H9 (cell line): ENCODE measurements at regions not wholly inside any gene's neighbourhood (a gene's known extent, or its start where the extent isn't known, plus 50 kb on each side); places are given as distances from the start of the nearest gene placed in this dataset.

Experiments used
- DNase-seq: peaks from one replicate; pipeline ENCODE4 v3.0.0-alpha.2; 2017
- H2AFZ ChIP-seq: one replicate; pipeline ENCODE4 v1.6.1; 2013; ENCODE audit warnings: mild to moderate bottlenecking, low read length, control low read depth, moderate library complexity
- H2AK5ac ChIP-seq: 2 replicates; pipeline ENCODE4 v1.6.1; 2013; ENCODE audit warnings: low read length, control low read depth, mixed read lengths; ENCODE audit not compliant: insufficient read length
- H2BK120ac ChIP-seq: one replicate; pipeline ENCODE4 v1.6.1; 2013; ENCODE audit warnings: low read depth, mild to moderate bottlenecking, low read length, control low read depth, inconsistent platforms; ENCODE audit not compliant: poor library complexity, severe bottlenecking
- H2BK12ac ChIP-seq: 2 replicates; pipeline ENCODE4 v1.6.1; 2013; ENCODE audit warnings: low read length, control low read depth, mixed read lengths, low read depth; ENCODE audit not compliant: insufficient read length
- H2BK15ac ChIP-seq: 2 replicates; pipeline ENCODE4 v1.6.1; 2013; ENCODE audit warnings: low read depth, low read length, control low read depth
- H2BK20ac ChIP-seq: one replicate; pipeline ENCODE4 v1.6.1; 2013; ENCODE audit warnings: low read depth, mild to moderate bottlenecking, low read length, control low read depth, inconsistent platforms; ENCODE audit not compliant: poor library complexity, severe bottlenecking
- H2BK5ac ChIP-seq: 2 replicates; pipeline ENCODE4 v1.6.1; 2013; ENCODE audit warnings: low read length, control low read depth, mixed read lengths; ENCODE audit not compliant: insufficient read length
- H3K14ac ChIP-seq: 2 replicates; pipeline ENCODE4 v1.6.1; 2013; ENCODE audit warnings: low read length, control low read depth; ENCODE audit not compliant: insufficient read depth
- H3K18ac ChIP-seq: 2 replicates; pipeline ENCODE4 v1.6.1; 2013; ENCODE audit warnings: low read depth, mild to moderate bottlenecking, mixed read lengths, low read length, control low read depth; ENCODE audit not compliant: insufficient read length
- H3K23ac ChIP-seq: 2 replicates; pipeline ENCODE4 v1.6.1; 2013; ENCODE audit warnings: low read length, control low read depth, mixed read lengths, low read depth; ENCODE audit not compliant: insufficient read length
- H3K23me2 ChIP-seq: 2 replicates; pipeline ENCODE4 v1.6.1; 2013; ENCODE audit warnings: low read depth, mild to moderate bottlenecking, mixed read lengths, low read length, control low read depth; ENCODE audit not compliant: insufficient read length, poor library complexity, severe bottlenecking
- H3K27ac ChIP-seq: 2 replicates; pipeline ENCODE4 v1.5.1; 2013; ENCODE audit warnings: low read length, control low read depth, mixed read lengths, low read depth; ENCODE audit not compliant: insufficient read length
- H3K27me3 ChIP-seq: 2 replicates; pipeline ENCODE4 v1.6.1; 2013; ENCODE audit warnings: low read length, control low read depth, inconsistent platforms; ENCODE audit not compliant: insufficient read depth
- H3K4ac ChIP-seq: 2 replicates; pipeline ENCODE4 v1.6.1; 2013; ENCODE audit warnings: low read depth, mild to moderate bottlenecking, control low read depth, inconsistent platforms, low read length, moderate library complexity
- H3K4me1 ChIP-seq: 2 replicates; pipeline ENCODE4 v1.6.1; 2013; ENCODE audit warnings: low read length, control low read depth, inconsistent platforms; ENCODE audit not compliant: insufficient read depth
- H3K4me2 ChIP-seq: 2 replicates; pipeline ENCODE4 v1.6.1; 2013; ENCODE audit warnings: low read length, control low read depth, mixed read lengths; ENCODE audit not compliant: insufficient read length, insufficient read depth
- H3K56ac ChIP-seq: 2 replicates; pipeline ENCODE4 v1.6.1; 2013; ENCODE audit warnings: low read depth, mild to moderate bottlenecking, mixed read lengths, low read length, control low read depth; ENCODE audit not compliant: insufficient read length
- H3K79me1 ChIP-seq: 2 replicates; pipeline ENCODE4 v1.6.1; 2013; ENCODE audit warnings: low read depth, mild to moderate bottlenecking, moderate library complexity, low read length, control low read depth, inconsistent platforms; ENCODE audit not compliant: insufficient read depth, poor library complexity, severe bottlenecking
- H3K79me2 ChIP-seq: 2 replicates; pipeline ENCODE4 v1.6.1; 2013; ENCODE audit warnings: low read length, control low read depth, inconsistent platforms; ENCODE audit not compliant: insufficient read depth
- H3K9ac ChIP-seq: 2 replicates; pipeline ENCODE4 v1.6.1; 2013; ENCODE audit warnings: low read length, control low read depth, mixed read lengths; ENCODE audit not compliant: insufficient read length; ENCODE audit errors: extremely low read depth
- H3K9me3 ChIP-seq: one replicate; pipeline ENCODE4 v1.6.1; 2013; ENCODE audit warnings: low read depth, low read length, inconsistent platforms; ENCODE audit not compliant: control insufficient read depth
- H3T11ph ChIP-seq: one replicate; pipeline ENCODE4 v1.6.1; 2013; ENCODE audit warnings: mild to moderate bottlenecking, low read length, control low read depth, inconsistent platforms
- H4K20me1 ChIP-seq: one replicate; pipeline ENCODE4 v1.6.1; 2013; ENCODE audit not compliant: control insufficient read depth, insufficient read length, insufficient read depth
- H4K5ac ChIP-seq: 2 replicates; pipeline ENCODE4 v1.6.1; 2013; ENCODE audit warnings: low read depth, mild to moderate bottlenecking, mixed read lengths, low read length, control low read depth; ENCODE audit not compliant: insufficient read length
- H4K8ac ChIP-seq: replicated peaks from 2 replicates; pipeline ENCODE4 v1.6.1; 2013; ENCODE audit warnings: low read length, control low read depth, mixed read lengths, low read depth; ENCODE audit not compliant: insufficient read length
- H4K91ac ChIP-seq: 2 replicates; pipeline ENCODE4 v1.6.1; 2013; ENCODE audit warnings: low read depth, mild to moderate bottlenecking, moderate library complexity, mixed read lengths, low read length, control low read depth; ENCODE audit not compliant: insufficient read length
- H3K27ac Mint-ChIP-seq, 3 experiments: 2 replicates in 2 of 3; 3 replicates in 1 of 3; pipeline ENCODE4 v1.8.0; 2020 to 2021; ENCODE audit warnings: mixed read lengths in 3 of 3, mild to moderate bottlenecking in 1 of 3, moderate library complexity in 1 of 3
- H3K27me3 Mint-ChIP-seq: 2 replicates; pipeline ENCODE4 v1.8.0; 2021; ENCODE audit warnings: low read depth, mild to moderate bottlenecking, moderate library complexity, mixed read lengths
- H3K36me3 Mint-ChIP-seq, 3 experiments: 2 replicates in 2 of 3; 3 replicates in 1 of 3; pipeline ENCODE4 v1.8.0; 2020 to 2021; ENCODE audit warnings: low read depth in 3 of 3, mixed read lengths in 3 of 3; ENCODE audit not compliant: insufficient read depth in 1 of 3
- H3K4me1 Mint-ChIP-seq, 2 experiments: 2 replicates each; pipeline ENCODE4 v1.8.0; 2020; ENCODE audit warnings: mixed read lengths in 2 of 2
- H3K4me3 Mint-ChIP-seq, 2 experiments: 2 replicates in 1 of 2; 3 replicates in 1 of 2; pipeline ENCODE4 v1.8.0; 2020 to 2021; ENCODE audit warnings: mild to moderate bottlenecking in 2 of 2, mixed read lengths in 2 of 2, moderate library complexity in 1 of 2
- H3K9me3 Mint-ChIP-seq, 2 experiments: 2 replicates in 1 of 2; 3 replicates in 1 of 2; pipeline ENCODE4 v1.8.0; 2020; ENCODE audit warnings: mild to moderate bottlenecking in 2 of 2, mixed read lengths in 2 of 2, moderate library complexity in 1 of 2
- CTCF ChIP-seq: fragments of 200-600 bp; sonication (generic); conservative IDR thresholded peaks from 3 replicates; pipeline ENCODE4 v1.8.0; 2021; ENCODE audit warnings: antibody characterized with exemption, mild to moderate bottlenecking
- WGBS: extraction: QIAGEN DNeasy Blood & Tissue Kit; methylation state at CpG from one replicate; pipeline ENCODE4 v1.1.7; 2013; ENCODE audit warnings: missing lambda C conversion rate, low lambda C conversion rate, mixed read lengths; ENCODE audit not compliant: insufficient read length; ENCODE audit errors: extremely low coverage; 5-methylcytosine and 5-hydroxymethylcytosine counted together

GRCh38 chr1:8093221-8093980 lies 67.3 kb upstream of the ERRFI1 start:
- H2BK5ac ChIP-seq, result no peak overlapping the region
- H4K91ac ChIP-seq, result no peak overlapping the region
- H3K4me1 ChIP-seq, result no peaks in the 10 kb centered on the region
- Mint-ChIP-seq H3K9me3 (no peaks in the 10 kb centered on the region), H3K27ac (no peak overlapping the region; a peak in 1 of 7 replicates), H3K36me3 (no peaks in the 10 kb centered on the region), H3K4me3 (no peak overlapping the region), H3K27me3 (no peaks in the 10 kb centered on the region), H3K4me1 (no peaks in the 10 kb centered on the region)
- H3K23ac ChIP-seq, result no peak overlapping the region
- H3K23me2 ChIP-seq, result no peaks in the 10 kb centered on the region
- H2BK20ac ChIP-seq, result no peak overlapping the region
- no peak overlapping the region for H2AK5ac ChIP-seq
- H3K79me2 ChIP-seq, result no peaks in the 10 kb centered on the region
- H3K14ac ChIP-seq, result no peak overlapping the region
- no peak overlapping the region for H4K8ac ChIP-seq
- H4K5ac ChIP-seq, result no peak overlapping the region
- no peak overlapping the region for H3T11ph ChIP-seq
- no peak overlapping the region for H3K27ac ChIP-seq
- H3K9ac ChIP-seq, result no peak overlapping the region
- no peak overlapping the region for H2BK15ac ChIP-seq
- H4K20me1 ChIP-seq, result no peaks in the 10 kb centered on the region
- no peak overlapping the region for H2BK12ac ChIP-seq
- no peaks in the 10 kb centered on the region for H3K79me1 ChIP-seq
- H3K18ac ChIP-seq, result no peak overlapping the region
- no peak overlapping the region for H3K56ac ChIP-seq
- H2BK120ac ChIP-seq, result no peak overlapping the region
- H3K4ac ChIP-seq, result no peak overlapping the region
- no peak overlapping the region for H3K4me2 ChIP-seq
- no CpG with 5 or more reads among the region's 10 CpGs for WGBS
- no peak overlapping the region for H2AFZ ChIP-seq
- DNase-seq, result no peak
- H3K27me3 ChIP-seq, result no peaks in the 10 kb centered on the region
- H3K9me3 ChIP-seq, result no peaks in the 10 kb centered on the region
- TF ChIP-seq CTCF, result no peak
